GM12891 (cell line): ENCODE measurements at regions not wholly inside any gene's neighbourhood (a gene's known extent, or its start where the extent isn't known, plus 50 kb on each side); places are given as distances from the start of the nearest gene placed in this dataset.

Experiments used
- DNase-seq: peaks from one replicate; pipeline ENCODE4 v3.0.0; 2011; ENCODE audit warnings: low spot score; ENCODE audit not compliant: insufficient read length
- FAIRE-seq: peaks from 2 replicates; lab custom pipeline; 2011; peaks lifted over from hg19 to GRCh38; lab: Jason Lieb, UNC
- PAX5 ChIP-seq: IDR thresholded peaks from 2 replicates; pipeline ENCODE4 v1.6.1; 2011; ENCODE audit warnings: low read length, moderate library complexity, mild to moderate bottlenecking; ENCODE audit not compliant: insufficient read depth, severe bottlenecking
- POLR2A ChIP-seq: IDR thresholded peaks from 2 replicates; pipeline ENCODE4 v1.6.1; 2011; ENCODE audit warnings: low read depth, low read length, control low read depth
- POLR2AphosphoS5 ChIP-seq: IDR thresholded peaks from 2 replicates; pipeline ENCODE4 v1.6.1; 2011; ENCODE audit warnings: low read depth, low read length, control low read depth
- POU2F2 ChIP-seq: IDR thresholded peaks from 2 replicates; pipeline ENCODE4 v1.6.1; 2011; ENCODE audit warnings: low read depth, mild to moderate bottlenecking, control low read depth, low read length, moderate library complexity
- SPI1 ChIP-seq: IDR thresholded peaks from 2 replicates; pipeline ENCODE4 v1.6.1; 2011; ENCODE audit warnings: low read depth, low read length, control low read depth
- TAF1 ChIP-seq: IDR thresholded peaks from 2 replicates; pipeline ENCODE4 v1.6.1; 2011; ENCODE audit warnings: low read depth, low read length, control low read depth

- TF ChIP-seq POLR2A (no peak), PAX5 (no peak), TAF1 (no peak), POLR2AphosphoS5 (no peak), POU2F2 (no peak), SPI1 (no peak)
- FAIRE-seq: no peak
- no peak for DNase-seq
Observed at GRCh38 chr9:107755246-107755645, 265.7 kb upstream of the KLF4 start.

- no peak for TF ChIP-seq POLR2AphosphoS5
- no peak for TF ChIP-seq SPI1
- TF ChIP-seq POLR2A: no peak
- DNase-seq (no peak), FAIRE-seq (no peak)
Observed at GRCh38 chr9:107751567-107752210, 262.1 kb upstream of the KLF4 start.

DNA sequence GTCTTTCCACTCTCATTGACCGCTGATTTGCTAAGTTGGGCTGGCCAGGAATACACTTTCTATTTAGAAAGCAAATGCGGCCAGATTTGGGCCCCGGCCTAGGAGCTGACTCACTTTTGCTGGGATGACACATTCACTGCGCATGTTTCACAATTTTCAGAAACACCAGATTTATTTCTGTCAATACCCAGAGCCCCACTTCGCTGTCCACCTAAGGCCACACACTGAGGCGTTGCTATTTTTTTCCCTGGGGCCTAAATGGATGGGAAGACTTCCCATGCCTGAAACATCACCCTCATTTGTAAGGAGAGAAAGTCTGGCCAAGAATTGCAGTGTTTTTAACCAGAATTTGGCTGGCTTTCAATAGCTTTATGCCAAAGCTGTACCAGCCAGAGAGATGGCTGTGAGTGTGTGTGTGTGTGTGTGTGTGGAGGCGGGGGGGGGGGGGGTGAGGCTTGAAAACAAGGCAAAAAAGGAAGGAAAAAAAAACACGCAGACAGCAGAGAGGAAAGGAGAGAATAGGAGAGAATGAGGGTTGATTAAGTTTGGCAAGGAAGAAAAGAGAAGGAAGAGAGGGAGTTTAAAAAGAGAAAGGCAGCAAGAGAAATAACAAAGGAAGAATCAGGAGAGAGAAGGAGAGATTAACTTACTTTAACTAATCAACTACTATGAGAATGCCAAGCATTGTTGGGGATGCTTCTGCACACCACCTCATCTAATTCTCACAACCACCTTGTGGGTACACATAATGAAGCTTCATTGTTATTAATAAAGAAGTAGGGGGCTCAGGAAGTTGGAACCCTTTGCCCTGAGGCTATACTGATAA is 261.4 kb upstream of the KLF4 start:
- DNase-seq: no peak
- FAIRE-seq: no peak
- TF ChIP-seq POLR2A (no peak), SPI1 (no peak)

DNA sequence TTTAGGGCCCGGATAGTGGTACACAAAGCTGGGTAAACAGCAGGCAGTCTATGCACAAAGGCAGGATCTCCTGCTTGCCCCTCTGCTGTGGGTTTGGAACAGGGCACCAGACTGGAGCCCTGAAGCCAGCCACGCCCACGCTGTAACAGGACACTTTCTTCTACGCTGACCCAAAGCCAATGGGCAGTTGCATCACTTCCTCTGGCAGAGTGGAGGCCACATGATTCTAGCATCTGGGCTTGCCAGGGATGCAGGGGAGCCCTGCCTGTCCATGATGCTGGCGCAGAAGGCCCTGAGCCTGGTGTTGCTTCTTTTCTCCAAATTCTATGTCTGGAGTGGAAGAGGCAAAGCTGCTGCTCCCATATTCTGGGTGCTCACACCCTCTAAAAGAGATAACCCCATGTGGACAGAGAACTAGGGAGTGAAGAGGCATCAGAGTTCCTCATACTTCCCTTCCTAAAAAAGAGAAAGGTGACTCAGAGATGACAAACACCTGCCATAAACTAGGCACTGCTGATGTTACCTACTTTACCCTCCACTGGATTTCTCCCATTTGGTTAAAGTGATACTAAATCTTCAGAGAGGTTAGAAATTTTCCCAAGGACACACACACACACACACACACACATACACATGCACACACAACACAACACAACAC is 260.3 kb upstream of the KLF4 start:
- no peak for TF ChIP-seq PAX5
- no peak for TF ChIP-seq POLR2A
- no peak for TF ChIP-seq POU2F2
- no peak for TF ChIP-seq SPI1
- no peak for TF ChIP-seq POLR2AphosphoS5
- no peak for TF ChIP-seq TAF1
- no peak for FAIRE-seq
- DNase-seq: no peak

DNA sequence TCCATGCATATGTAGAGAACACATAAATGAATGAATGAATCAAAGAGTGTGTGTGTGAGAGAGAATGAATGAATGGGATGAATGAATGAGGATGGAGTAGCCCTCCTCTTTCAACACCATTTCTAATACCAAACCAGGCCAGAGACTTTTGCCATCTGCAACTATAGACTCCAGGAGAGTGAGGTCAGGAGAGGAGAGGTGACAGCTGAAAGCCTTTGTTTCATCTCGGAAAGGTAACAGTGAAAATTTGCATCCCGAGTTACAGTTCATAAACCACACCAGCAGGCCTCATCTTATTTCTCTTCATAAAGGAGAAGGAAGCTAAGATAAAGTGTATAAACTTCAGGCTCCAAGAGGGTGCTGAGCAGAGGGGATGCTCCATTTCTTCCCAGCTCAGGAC is 255.3 kb upstream of the KLF4 start:
- no peak for FAIRE-seq
- TF ChIP-seq POLR2AphosphoS5: no peak

DNA sequence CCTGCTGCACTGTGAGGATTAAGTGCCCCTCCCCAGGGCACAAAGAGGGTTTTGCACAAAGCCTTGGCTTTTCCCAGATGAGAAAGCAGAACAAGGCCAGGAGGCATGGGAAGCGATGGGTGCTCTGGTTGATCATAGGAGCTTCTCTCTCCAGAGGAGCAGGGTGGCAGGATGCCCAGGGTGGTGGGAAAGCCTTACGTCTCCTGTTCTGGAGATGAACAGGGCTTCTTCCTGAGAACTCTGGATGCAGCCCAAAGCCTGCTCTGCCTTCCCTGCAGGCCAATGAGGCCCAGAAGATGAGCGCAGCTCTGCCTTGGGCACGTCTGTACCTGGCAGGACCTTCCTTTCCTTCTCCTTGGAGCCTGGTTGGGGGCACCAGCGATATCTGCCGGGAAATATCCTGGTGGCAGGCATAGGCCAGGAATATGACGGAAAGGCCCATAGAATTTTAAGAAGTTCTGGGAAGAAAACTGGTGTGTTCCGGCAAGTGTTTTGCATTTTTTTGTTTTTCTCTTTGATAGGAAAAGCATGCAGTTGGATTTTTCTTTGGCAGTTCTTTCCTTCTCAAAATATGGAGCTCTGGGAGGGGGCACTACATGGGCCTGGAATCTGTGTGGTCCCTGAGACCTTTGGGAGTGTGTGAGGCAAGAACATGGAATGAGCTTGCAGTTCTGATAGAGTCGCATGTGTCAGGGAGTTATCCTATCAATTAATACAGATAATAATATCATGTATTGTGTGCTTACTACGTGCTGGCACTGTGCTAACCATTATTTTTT is 253.2 kb upstream of the KLF4 start:
- DNase-seq (no peak), FAIRE-seq (no peak)
- TF ChIP-seq POU2F2 (no peak), TAF1 (no peak), POLR2A (no peak), SPI1 (no peak)

More for the DNA sequence above, 255.3 kb upstream of the KLF4 start:
- DNase-seq: no peak

DNA sequence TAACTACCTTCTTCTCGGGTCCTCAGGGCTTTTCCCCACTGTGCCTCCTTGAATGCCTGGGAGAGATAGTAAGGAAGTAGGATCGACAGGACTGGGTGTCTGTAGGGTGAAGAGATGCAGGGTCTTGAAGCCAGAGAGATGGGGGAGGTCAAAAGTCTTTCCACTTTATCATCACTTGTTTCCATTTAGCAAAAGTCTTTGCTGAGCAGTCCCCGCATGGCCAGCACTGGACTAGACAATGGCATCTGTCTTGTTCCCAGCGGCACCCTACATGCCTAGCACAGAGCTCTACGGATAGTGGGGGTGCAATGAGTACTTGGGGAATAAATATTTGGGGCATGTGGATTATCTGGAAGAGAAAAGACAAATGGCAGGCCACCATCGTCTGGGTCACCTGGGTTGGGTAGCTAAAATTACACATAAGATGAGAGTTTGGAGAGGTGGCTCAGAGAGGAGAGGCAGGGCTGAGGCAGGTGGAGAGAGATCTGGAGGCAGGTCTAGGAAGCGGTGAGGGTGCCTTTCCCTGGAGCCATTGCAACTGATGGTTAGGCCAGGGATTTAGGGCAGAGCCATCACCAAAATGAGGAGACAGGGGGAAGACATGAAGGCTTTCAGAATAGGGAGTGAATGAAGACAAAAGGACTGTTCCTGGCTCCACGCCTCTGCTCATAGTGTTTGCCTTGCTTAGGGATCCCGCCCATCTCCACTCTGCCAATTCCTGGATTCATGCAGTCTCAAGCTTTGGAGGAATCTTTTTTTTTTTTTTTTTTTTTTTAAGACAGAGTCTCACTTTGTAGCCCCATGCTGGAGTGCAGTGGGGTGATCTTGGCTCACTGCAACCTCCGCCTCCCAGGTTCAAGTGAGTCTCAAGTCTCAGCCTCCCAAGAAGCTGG is 250.8 kb upstream of the KLF4 start:
- DNase-seq (no peak), FAIRE-seq (no peak)
- no peak for TF ChIP-seq TAF1
- no peak for TF ChIP-seq POU2F2
- TF ChIP-seq SPI1: no peak
- TF ChIP-seq POLR2A: no peak
- TF ChIP-seq PAX5: no peak
- TF ChIP-seq POLR2AphosphoS5: no peak

DNA sequence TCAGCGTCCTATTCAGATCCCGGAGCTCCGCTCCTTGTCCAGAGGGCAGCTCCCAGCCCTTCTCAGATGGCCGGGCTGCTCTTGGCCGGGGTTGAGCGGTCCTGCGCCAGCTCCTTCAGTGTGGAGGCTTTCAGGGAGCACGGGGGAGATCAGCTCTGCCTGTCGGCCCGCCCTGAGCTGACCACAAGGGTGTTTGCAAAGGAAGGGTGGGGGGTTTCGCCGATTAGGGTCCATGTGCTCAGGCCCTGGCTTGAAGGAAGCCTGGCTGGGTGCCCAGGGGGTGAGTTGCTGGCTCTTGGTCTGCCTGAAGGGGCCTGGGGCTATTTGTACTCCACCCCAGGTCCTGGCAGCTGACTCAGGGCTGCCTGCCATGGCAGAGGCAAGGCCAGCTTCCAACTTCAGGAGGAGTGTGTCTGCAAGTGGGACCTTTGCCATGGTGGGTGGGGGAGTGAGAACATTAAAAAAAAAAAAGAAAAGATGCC is 250.1 kb upstream of the KLF4 start:
- DNase-seq (no peak), FAIRE-seq (no peak)
- no peak for TF ChIP-seq SPI1
- no peak for TF ChIP-seq POLR2A
- no peak for TF ChIP-seq PAX5
- no peak for TF ChIP-seq TAF1
- no peak for TF ChIP-seq POU2F2
- TF ChIP-seq POLR2AphosphoS5: no peak

DNA sequence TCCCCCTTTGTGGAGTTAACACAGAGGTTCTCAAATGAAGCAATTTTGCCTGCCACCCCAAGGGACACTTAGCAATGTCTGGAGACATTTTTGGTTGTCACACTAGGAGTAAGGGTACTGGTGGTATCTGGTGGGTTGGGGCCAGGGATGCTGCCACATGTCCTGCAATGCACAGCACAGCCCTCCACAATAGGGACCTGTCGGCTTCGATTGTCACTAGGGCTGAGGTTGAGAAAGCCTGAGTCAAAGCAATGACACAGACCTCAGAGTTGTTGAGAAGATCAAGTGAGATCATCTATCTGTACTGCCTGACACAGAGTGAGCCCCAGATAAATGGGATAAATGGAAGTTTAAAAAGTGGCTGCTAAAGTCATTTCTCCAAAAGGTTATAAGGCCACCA is 249.2 kb upstream of the KLF4 start:
- no peak for TF ChIP-seq PAX5
- no peak for TF ChIP-seq TAF1
- TF ChIP-seq SPI1: no peak
- TF ChIP-seq POLR2A: no peak
- no peak for TF ChIP-seq POU2F2
- TF ChIP-seq POLR2AphosphoS5: no peak
- FAIRE-seq (no peak), DNase-seq (no peak)
